C4-2B (cell line): ENCODE measurements at regions not wholly inside any gene's neighbourhood (a gene's known extent, or its start where the extent isn't known, plus 50 kb on each side); places are given as distances from the start of the nearest gene placed in this dataset.

Experiments used
- ZFX ChIP-seq: fragments of 450-650 bp; IDR thresholded peaks from 2 replicates; pipeline ENCODE4 v1.6.1; 2017
- TF ChIP-seq, protein P1 (sequence below): fragments of 450-650 bp; conservative IDR thresholded peaks from 2 replicates; pipeline ENCODE4 v1.5.1; 2017; ENCODE audit warnings: mild to moderate bottlenecking

DNA sequence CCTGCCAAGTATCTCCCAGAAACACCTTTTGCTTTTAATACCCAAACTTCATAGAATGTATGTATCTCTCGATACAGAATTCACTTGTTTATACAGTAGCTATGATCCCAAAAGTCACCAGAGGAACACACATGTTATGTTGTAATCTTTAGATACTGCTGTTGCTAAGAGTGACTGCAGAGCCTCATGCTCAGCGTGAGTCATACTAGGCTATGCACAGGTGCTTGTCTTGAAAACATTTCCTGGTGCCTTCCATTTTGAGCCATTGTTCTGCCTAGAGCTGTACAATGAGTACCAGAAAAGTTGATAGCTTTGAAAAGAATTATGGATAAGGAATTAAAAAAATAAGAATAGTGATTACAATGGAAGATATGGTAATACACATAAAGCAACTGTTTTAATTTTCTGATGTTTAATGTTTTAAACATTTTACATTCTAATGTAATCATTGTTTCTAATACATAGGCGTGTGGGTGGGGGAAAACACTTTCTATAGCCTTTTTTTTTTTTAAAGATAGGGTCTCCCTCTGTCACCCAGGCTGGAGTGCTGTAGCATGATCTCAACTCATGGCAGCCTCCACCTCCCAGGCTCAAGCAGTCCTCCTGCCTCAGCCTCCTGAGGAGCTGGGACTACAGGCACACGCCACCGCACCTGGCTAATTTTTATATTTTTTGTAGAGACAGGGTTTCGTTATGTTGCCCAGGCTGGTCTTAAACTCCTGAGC lies 79.4 kb downstream of the CD24 start:
- TF ChIP-seq, protein P1, sequence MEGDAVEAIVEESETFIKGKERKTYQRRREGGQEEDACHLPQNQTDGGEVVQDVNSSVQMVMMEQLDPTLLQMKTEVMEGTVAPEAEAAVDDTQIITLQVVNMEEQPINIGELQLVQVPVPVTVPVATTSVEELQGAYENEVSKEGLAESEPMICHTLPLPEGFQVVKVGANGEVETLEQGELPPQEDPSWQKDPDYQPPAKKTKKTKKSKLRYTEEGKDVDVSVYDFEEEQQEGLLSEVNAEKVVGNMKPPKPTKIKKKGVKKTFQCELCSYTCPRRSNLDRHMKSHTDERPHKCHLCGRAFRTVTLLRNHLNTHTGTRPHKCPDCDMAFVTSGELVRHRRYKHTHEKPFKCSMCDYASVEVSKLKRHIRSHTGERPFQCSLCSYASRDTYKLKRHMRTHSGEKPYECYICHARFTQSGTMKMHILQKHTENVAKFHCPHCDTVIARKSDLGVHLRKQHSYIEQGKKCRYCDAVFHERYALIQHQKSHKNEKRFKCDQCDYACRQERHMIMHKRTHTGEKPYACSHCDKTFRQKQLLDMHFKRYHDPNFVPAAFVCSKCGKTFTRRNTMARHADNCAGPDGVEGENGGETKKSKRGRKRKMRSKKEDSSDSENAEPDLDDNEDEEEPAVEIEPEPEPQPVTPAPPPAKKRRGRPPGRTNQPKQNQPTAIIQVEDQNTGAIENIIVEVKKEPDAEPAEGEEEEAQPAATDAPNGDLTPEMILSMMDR, result no peak
- no peak for TF ChIP-seq ZFX
